ENCODE measurements at regions not wholly inside any gene's neighbourhood (a gene's known extent, or its start where the extent isn't known, plus 50 kb on each side); places are given as distances from the start of the nearest gene placed in this dataset.

DNA sequence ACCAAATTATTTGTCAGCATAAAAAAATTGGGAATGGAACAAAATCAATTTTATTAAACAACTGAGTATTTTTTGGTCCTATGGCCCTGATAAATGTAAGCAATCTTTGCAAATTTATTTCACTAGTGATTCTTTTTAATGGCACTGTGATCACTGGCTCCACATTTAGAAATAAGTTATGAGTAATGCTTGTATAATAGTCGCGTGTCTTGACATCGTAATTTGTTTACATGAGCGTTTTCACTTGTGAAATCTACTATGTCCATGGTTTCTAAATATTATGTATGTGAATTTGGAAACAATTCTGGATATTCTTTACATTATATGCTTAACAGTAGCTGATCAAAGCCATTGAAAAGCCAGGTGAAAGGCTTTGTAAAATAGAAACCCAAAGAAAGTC, 817.5 kb downstream of the EFNA5 start:
- Histone ChIP-seq H3K36me3 (ENCODE audit: insufficient read depth, low read length) (no peaks in the 10 kb centered on the region), H3K9me3 (replicated peaks; ENCODE audit: low read length) (no peaks in the 10 kb centered on the region), H3K4me1 (ENCODE audit: control insufficient read depth, insufficient read depth, low read length) (no peaks in the 10 kb centered on the region), H3K4me2 (ENCODE audit: low read length) (no peak overlapping the region), H3K27me3 (ENCODE audit: control insufficient read depth, insufficient read depth, low read length) (no peaks in the 10 kb centered on the region), H3K9ac (ENCODE audit: low read depth, low read length) (no peak overlapping the region), H3K4me3 (ENCODE audit: low read length) (no peak overlapping the region)

DNA sequence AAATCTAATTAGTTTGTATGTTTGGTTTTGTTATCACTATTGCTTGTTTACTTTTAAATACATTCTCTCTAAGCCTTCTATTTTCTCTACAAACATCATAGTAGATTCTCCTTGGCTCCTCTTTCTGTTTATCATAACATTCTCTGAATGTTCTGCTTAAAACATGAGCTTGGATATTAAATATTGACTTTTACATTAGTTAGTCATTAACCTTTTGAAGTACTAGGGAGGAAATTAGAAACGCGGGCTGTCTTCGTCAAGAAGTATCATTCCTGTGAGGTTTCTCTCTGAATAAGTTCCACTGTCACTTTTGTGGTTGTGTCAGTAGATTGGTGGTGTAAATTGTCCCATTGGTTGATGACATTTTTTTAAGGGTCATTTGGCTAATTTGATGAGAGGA, 821.5 kb downstream of the EFNA5 start:
- Histone ChIP-seq H3K4me1 (ENCODE audit: control insufficient read depth, insufficient read depth, low read length) (no peaks in the 10 kb centered on the region), H3K9me3 (replicated peaks; ENCODE audit: low read length) (no peaks in the 10 kb centered on the region), H3K9ac (ENCODE audit: low read depth, low read length) (no peak overlapping the region), H3K4me2 (ENCODE audit: low read length) (no peak overlapping the region), H3K36me3 (ENCODE audit: insufficient read depth, low read length) (no peaks in the 10 kb centered on the region), H3K27me3 (ENCODE audit: control insufficient read depth, insufficient read depth, low read length) (no peaks in the 10 kb centered on the region), H3K4me3 (ENCODE audit: low read length) (no peak overlapping the region)

DNA sequence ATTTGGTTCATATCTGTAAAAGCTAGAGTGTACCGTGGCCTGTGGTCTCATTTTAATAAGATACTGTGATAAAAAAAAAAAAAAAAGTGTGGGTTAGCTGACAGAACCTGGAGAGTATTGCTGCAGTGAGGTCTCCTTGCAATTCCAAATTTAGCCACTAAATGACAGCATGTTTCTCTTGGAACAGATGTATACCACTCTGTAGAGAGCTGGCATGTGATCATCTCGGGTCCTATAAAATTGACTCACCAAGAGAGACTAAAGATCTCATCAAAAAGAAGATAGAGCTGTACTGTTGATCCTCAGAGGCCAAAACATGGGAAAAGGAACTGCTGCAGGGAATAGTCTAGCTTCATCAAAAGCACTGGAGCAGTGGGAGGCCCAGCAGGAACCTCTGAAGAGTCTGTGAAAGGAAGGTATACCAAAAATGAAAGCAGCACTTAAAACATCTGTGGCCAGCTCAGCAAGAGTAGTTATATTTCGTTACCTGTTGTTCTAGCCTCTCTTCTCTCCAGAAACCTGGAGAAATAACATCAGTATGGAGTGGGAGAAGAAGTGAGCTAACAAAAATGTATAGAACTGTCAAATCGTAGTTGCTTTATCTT, 826.8 kb downstream of the EFNA5 start:
- Histone ChIP-seq H3K4me2 (ENCODE audit: low read length) (no peak overlapping the region), H3K4me1 (ENCODE audit: control insufficient read depth, insufficient read depth, low read length) (no peaks in the 10 kb centered on the region), H3K27me3 (ENCODE audit: control insufficient read depth, insufficient read depth, low read length) (no peaks in the 10 kb centered on the region), H3K36me3 (ENCODE audit: insufficient read depth, low read length) (no peaks in the 10 kb centered on the region), H3K9me3 (replicated peaks; ENCODE audit: low read length) (no peaks in the 10 kb centered on the region), H3K4me3 (ENCODE audit: low read length) (no peak overlapping the region), H3K9ac (ENCODE audit: low read depth, low read length) (no peak overlapping the region)

DNA sequence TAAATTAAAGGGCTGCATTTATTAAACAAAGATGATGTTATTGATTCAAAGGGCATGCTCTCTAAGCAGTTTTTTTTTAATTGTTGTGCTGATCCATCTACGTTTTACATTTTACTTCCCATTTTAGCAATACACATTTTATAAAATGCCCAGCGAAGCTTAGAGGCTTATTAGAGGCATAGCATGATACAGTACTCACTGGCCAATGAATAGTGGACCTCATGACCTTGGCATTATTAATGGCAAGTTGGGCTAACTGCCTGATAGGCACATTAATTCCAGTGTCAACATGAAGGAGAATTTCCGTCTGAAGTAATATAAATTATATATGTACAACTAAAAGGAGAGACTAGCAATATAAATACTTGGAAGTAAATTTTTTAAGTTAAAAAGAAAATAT, 837.2 kb downstream of the EFNA5 start:
- Histone ChIP-seq H3K4me1 (ENCODE audit: control insufficient read depth, insufficient read depth, low read length) (no peaks in the 10 kb centered on the region), H3K4me2 (ENCODE audit: low read length) (no peak overlapping the region), H3K4me3 (ENCODE audit: low read length) (no peak overlapping the region), H3K9ac (ENCODE audit: low read depth, low read length) (no peak overlapping the region), H3K36me3 (ENCODE audit: insufficient read depth, low read length) (no peaks in the 10 kb centered on the region), H3K9me3 (replicated peaks; ENCODE audit: low read length) (no peaks in the 10 kb centered on the region), H3K27me3 (ENCODE audit: control insufficient read depth, insufficient read depth, low read length) (no peaks in the 10 kb centered on the region)

DNA sequence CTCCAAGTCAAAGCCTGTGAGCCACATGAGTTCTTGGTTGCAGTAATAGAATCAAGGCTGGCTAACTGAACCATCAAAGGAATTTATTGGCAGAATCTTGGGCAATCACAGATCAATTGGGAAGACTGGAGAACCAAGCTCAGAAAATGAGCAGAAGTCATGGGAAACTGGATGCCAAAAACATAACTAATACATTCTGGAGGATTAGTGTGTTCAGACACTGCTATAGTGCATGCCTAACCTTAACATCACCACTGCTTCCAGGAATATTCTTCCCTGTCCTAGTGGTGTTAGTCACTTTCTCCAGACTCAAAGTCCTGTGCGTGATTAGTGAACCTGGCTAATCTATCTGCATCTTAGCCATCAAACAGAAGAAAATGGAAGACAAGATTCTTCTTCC, 843.7 kb downstream of the EFNA5 start:
- no peaks in the 10 kb centered on the region for H3K9me3 ChIP-seq (replicated peaks; ENCODE audit: low read length)
- H3K4me3 ChIP-seq (ENCODE audit: low read length): no peak overlapping the region
- H3K4me2 ChIP-seq (ENCODE audit: low read length): no peak overlapping the region
- no peaks in the 10 kb centered on the region for H3K36me3 ChIP-seq (ENCODE audit: insufficient read depth, low read length)
- H3K27me3 ChIP-seq (ENCODE audit: control insufficient read depth, insufficient read depth, low read length): no peaks in the 10 kb centered on the region
- H3K4me1 ChIP-seq (ENCODE audit: control insufficient read depth, insufficient read depth, low read length): peaks cover 19% of the 10 kb centered on the region
- H3K9ac ChIP-seq (ENCODE audit: low read depth, low read length): no peak overlapping the region

DNA sequence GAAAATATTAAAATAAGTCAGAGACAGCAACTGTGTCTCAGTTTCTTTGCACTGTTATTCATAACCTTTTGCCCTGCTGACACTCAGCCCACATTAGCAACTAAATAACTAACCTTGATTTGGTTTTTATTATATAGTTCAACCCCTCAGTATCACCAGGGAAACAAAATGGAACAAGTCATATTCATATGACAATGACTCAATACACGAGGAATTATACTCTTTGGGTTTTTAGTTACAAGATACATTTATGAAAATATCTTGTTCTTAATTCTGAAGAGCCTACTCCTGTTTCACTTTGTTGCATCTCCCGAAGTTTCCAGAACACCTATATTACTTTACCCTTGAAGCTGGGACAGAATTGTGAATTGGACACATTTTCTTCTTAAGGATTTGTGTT, 845.4 kb downstream of the EFNA5 start:
- Histone ChIP-seq H3K4me1 (ENCODE audit: control insufficient read depth, insufficient read depth, low read length) (peaks cover 19% of the 10 kb centered on the region), H3K27me3 (ENCODE audit: control insufficient read depth, insufficient read depth, low read length) (no peaks in the 10 kb centered on the region), H3K4me3 (ENCODE audit: low read length) (no peak overlapping the region), H3K36me3 (ENCODE audit: insufficient read depth, low read length) (no peaks in the 10 kb centered on the region), H3K9me3 (replicated peaks; ENCODE audit: low read length) (no peaks in the 10 kb centered on the region), H3K4me2 (ENCODE audit: low read length) (peak overlapping the region; percentile 28), H3K9ac (ENCODE audit: low read depth, low read length) (no peak overlapping the region)

DNA sequence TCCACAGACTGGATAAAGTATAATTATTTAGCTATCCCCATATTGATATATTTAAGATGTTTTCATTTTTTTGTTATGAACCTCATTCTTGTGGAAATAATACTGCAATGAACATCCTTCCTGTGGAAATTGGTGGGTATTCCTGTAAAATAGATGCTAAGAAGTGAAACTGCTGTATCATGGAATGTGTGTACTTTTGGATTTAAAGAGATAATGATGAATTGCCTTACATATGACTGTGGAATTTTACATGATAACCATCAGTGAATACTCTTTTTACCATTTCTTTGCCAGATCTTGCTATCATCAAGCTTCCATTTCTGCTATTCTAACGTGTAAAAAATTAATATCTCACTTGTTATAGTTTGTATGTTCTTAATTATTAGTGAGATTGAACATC, 847.9 kb downstream of the EFNA5 start:
- H3K4me3 ChIP-seq (ENCODE audit: low read length): no peak overlapping the region
- H3K4me1 ChIP-seq (ENCODE audit: control insufficient read depth, insufficient read depth, low read length): peaks cover 19% of the 10 kb centered on the region
- H3K9ac ChIP-seq (ENCODE audit: low read depth, low read length): no peak overlapping the region
- no peaks in the 10 kb centered on the region for H3K36me3 ChIP-seq (ENCODE audit: insufficient read depth, low read length)
- H3K9me3 ChIP-seq (replicated peaks; ENCODE audit: low read length): no peaks in the 10 kb centered on the region
- H3K27me3 ChIP-seq (ENCODE audit: control insufficient read depth, insufficient read depth, low read length): no peaks in the 10 kb centered on the region
- H3K4me2 ChIP-seq (ENCODE audit: low read length): no peak overlapping the region

DNA sequence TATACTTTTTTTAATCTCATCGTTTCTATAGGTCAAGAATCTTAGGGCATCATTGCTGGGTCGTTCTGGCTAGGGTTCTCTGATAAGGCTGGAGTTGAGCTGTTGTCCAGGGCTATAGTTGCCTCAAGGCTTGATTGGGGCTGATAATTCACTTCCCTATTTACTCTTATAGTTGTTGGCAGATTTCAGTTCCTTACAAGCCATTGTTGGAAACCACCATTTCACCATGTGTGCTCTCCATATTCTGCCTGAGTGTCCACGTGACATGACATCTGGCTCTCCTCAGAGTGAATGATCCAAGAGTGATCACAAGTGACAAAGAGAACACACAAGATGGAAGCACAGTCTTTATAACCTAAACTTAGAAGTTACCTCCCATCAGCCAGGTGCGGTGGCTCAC, 852.2 kb downstream of the EFNA5 start:
- no peak overlapping the region for H3K4me3 ChIP-seq (ENCODE audit: low read length)
- no peaks in the 10 kb centered on the region for H3K9me3 ChIP-seq (replicated peaks; ENCODE audit: low read length)
- H3K4me1 ChIP-seq (ENCODE audit: control insufficient read depth, insufficient read depth, low read length): no peaks in the 10 kb centered on the region
- no peaks in the 10 kb centered on the region for H3K36me3 ChIP-seq (ENCODE audit: insufficient read depth, low read length)
- no peak overlapping the region for H3K4me2 ChIP-seq (ENCODE audit: low read length)
- H3K27me3 ChIP-seq (ENCODE audit: control insufficient read depth, insufficient read depth, low read length): no peaks in the 10 kb centered on the region
- H3K9ac ChIP-seq (ENCODE audit: low read depth, low read length): no peak overlapping the region

DNA sequence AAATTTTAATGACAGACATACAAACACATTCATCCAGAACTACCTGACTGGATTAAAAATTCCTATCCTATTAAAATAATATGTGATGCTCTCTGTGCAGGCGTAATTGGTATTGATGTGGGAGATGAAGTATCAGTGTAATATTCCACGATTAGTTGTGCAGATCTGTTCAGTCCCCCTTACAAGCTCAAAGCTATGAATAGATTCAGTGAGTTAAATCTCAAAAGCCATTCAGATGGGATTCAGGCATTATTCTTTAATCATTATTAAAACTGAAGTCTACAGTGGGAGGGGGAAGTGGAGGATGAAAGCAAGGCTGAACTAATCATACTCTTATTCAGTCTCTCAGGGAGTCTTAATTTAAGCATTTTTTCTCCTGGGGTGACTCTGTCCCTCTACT, 855.8 kb downstream of the EFNA5 start:
- no peaks in the 10 kb centered on the region for H3K27me3 ChIP-seq (ENCODE audit: control insufficient read depth, insufficient read depth, low read length)
- no peak overlapping the region for H3K4me3 ChIP-seq (ENCODE audit: low read length)
- H3K36me3 ChIP-seq (ENCODE audit: insufficient read depth, low read length): no peaks in the 10 kb centered on the region
- H3K9me3 ChIP-seq (replicated peaks; ENCODE audit: low read length): no peaks in the 10 kb centered on the region
- no peak overlapping the region for H3K9ac ChIP-seq (ENCODE audit: low read depth, low read length)
- no peaks in the 10 kb centered on the region for H3K4me1 ChIP-seq (ENCODE audit: control insufficient read depth, insufficient read depth, low read length)
- H3K4me2 ChIP-seq (ENCODE audit: low read length): no peak overlapping the region

DNA sequence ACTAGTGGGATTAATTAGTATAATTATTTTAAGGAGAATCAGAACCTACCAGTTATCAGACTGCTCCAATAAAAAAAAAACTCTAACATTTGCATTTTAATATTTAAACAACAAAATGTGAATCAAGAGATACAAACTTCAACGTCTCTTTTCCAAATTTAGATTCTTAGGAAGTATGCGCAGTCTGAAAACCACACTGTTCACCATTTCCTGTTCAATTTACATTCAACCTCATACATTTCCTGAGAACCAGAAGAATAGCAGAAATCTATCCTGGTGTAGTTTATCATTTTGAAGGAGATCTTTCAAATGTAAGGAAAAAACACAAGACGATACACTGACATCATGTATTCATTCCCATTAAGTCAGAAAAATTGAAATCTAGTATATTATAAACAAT, 869.2 kb downstream of the EFNA5 start:
- Histone ChIP-seq H3K36me3 (ENCODE audit: insufficient read depth, low read length) (no peaks in the 10 kb centered on the region), H3K4me1 (ENCODE audit: control insufficient read depth, insufficient read depth, low read length) (no peaks in the 10 kb centered on the region), H3K9ac (ENCODE audit: low read depth, low read length) (no peak overlapping the region), H3K4me3 (ENCODE audit: low read length) (no peak overlapping the region), H3K27me3 (ENCODE audit: control insufficient read depth, insufficient read depth, low read length) (no peaks in the 10 kb centered on the region), H3K9me3 (replicated peaks; ENCODE audit: low read length) (no peaks in the 10 kb centered on the region), H3K4me2 (ENCODE audit: low read length) (no peak overlapping the region)

DNA sequence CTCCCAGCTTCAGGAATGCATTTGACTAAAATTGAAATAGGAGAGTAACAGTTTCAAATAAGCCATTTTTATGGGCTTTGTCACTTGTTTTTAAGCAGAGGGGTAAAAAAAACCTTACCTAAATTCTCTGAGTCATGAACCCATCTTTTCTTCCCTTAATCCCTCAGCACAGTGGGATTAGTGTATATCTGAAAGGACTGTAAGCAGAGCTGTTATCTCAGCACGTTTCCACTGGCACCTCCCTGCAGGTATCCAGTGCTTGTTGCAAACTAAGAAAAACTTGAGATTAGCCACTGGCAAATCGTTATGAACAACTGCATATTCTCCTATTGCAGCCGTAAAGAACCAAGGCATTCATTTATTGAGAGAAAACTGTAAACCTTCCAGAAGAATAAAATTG, 872.7 kb downstream of the EFNA5 start:
- no peaks in the 10 kb centered on the region for H3K4me1 ChIP-seq (ENCODE audit: control insufficient read depth, insufficient read depth, low read length)
- H3K9me3 ChIP-seq (replicated peaks; ENCODE audit: low read length): no peaks in the 10 kb centered on the region
- no peak overlapping the region for H3K4me3 ChIP-seq (ENCODE audit: low read length)
- no peak overlapping the region for H3K9ac ChIP-seq (ENCODE audit: low read depth, low read length)
- no peak overlapping the region for H3K4me2 ChIP-seq (ENCODE audit: low read length)
- H3K36me3 ChIP-seq (ENCODE audit: insufficient read depth, low read length): no peaks in the 10 kb centered on the region
- no peaks in the 10 kb centered on the region for H3K27me3 ChIP-seq (ENCODE audit: control insufficient read depth, insufficient read depth, low read length)

DNA sequence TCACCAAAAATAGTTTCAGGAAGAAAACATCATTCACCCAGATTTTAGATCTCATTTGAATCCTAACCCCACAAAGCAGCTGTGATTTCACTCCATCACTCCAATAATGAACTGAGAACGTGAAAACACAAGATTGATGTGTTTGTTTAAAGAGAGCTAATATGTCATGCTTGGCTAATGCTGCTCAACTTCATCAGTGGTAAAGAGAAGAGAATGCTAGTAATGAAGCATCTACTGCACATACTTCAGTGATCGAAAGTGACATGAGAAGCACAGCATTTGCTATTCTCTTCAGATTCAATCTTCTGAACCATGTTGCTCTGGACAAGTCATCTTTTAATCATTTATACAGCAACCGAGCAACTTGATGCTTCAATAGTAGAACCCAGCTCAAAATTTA, 874.7 kb downstream of the EFNA5 start:
- H3K4me3 ChIP-seq (ENCODE audit: low read length): no peak overlapping the region
- H3K9ac ChIP-seq (ENCODE audit: low read depth, low read length): no peak overlapping the region
- H3K36me3 ChIP-seq (ENCODE audit: insufficient read depth, low read length): no peaks in the 10 kb centered on the region
- H3K4me1 ChIP-seq (ENCODE audit: control insufficient read depth, insufficient read depth, low read length): no peaks in the 10 kb centered on the region
- H3K9me3 ChIP-seq (replicated peaks; ENCODE audit: low read length): no peaks in the 10 kb centered on the region
- H3K4me2 ChIP-seq (ENCODE audit: low read length): no peak overlapping the region
- no peaks in the 10 kb centered on the region for H3K27me3 ChIP-seq (ENCODE audit: control insufficient read depth, insufficient read depth, low read length)

All from skeletal muscle satellite cell (primary cell).